SU-DHL-6 (cell line): ENCODE measurements at regions not wholly inside any gene's neighbourhood (a gene's known extent, or its start where the extent isn't known, plus 50 kb on each side); places are given as distances from the start of the nearest gene placed in this dataset.

Experiments used
- H2AFZ ChIP-seq: fragments of 200-600 bp; sonication (generic); 2 replicates; pipeline ENCODE4 v1.6.1; 2014; ENCODE audit warnings: low read depth, mild to moderate bottlenecking, moderate library complexity, mixed read lengths, antibody characterized with exemption, low read length; ENCODE audit not compliant: severe bottlenecking
- H3F3A ChIP-seq: fragments of 200-600 bp; shearing (Covaris generic); 2 replicates; pipeline ENCODE4 v1.6.0; 2016; ENCODE audit warnings: antibody characterized with exemption, mild to moderate bottlenecking; ENCODE audit not compliant: insufficient read depth
- H3K27ac ChIP-seq: fragments of 200-600 bp; sonication (generic); 2 replicates; pipeline ENCODE4 v1.5.1; 2016; ENCODE audit warnings: low read depth, mild to moderate bottlenecking, low read length, moderate library complexity, mixed read lengths
- H3K27me3 ChIP-seq: fragments of 200-600 bp; sonication (generic), shearing (Covaris generic); 2 replicates; pipeline ENCODE4 v1.6.0; 2014; ENCODE audit warnings: mild to moderate bottlenecking, low read length
- H3K36me3 ChIP-seq: fragments of 200-600 bp; sonication (generic); 2 replicates; pipeline ENCODE4 v1.6.1; 2014; ENCODE audit warnings: mild to moderate bottlenecking, low read length, mixed read lengths
- H3K4me2 ChIP-seq: fragments of 300-600, 200-600 bp; shearing (Covaris generic), sonication (generic); 2 replicates; pipeline ENCODE4 v1.6.0; 2014; ENCODE audit warnings: low read length, low read depth, mild to moderate bottlenecking; ENCODE audit not compliant: poor library complexity, severe bottlenecking
- H3K4me3 ChIP-seq: fragments of 200-600 bp; sonication (generic); 2 replicates; pipeline ENCODE4 v1.5.1; 2014; ENCODE audit warnings: antibody characterized with exemption, low read length, mild to moderate bottlenecking, mixed read lengths; ENCODE audit not compliant: insufficient read depth, poor library complexity, severe bottlenecking
- H3K79me2 ChIP-seq: fragments of 200-600 bp; sonication (generic); 2 replicates; pipeline ENCODE4 v1.6.1; 2014; ENCODE audit warnings: mild to moderate bottlenecking, low read length, moderate library complexity; ENCODE audit not compliant: insufficient read depth
- H3K9ac ChIP-seq: fragments of 200-600 bp; sonication (generic); 2 replicates; pipeline ENCODE4 v1.7.0; 2014; ENCODE audit warnings: mild to moderate bottlenecking, low read length
- H3K9me2 ChIP-seq: fragments of 200-600 bp; sonication (generic); replicated peaks from 2 replicates; pipeline ENCODE4 v1.6.1; 2014; ENCODE audit warnings: low read length; ENCODE audit not compliant: insufficient read depth
- H3K9me3 ChIP-seq: fragments of 200-600 bp; sonication (generic); 2 replicates; pipeline ENCODE4 v1.6.1; 2014; ENCODE audit warnings: low read length, mixed read lengths; ENCODE audit not compliant: insufficient read depth
- H4K20me1 ChIP-seq: fragments of 200-600 bp; sonication (generic); 2 replicates; pipeline ENCODE4 v1.6.1; 2014; ENCODE audit warnings: low read depth, mild to moderate bottlenecking, antibody characterized with exemption, low read length, moderate library complexity, mixed read lengths
- EZH2phosphoT487 ChIP-seq: fragments of 200-600 bp; sonication (generic), shearing (Covaris generic); conservative IDR thresholded peaks from 2 replicates; pipeline ENCODE4 v1.6.1; 2018; ENCODE audit warnings: mild to moderate bottlenecking, antibody characterized with exemption, low read length, moderate library complexity, mixed read lengths
- TF ChIP-seq, protein P1 (sequence below): fragments of 200-600 bp; sonication (generic); IDR thresholded peaks from one replicate; pipeline ENCODE4 v1.5.1; 2017; ENCODE audit warnings: antibody characterized with exemption, mild to moderate bottlenecking, low read length, moderate library complexity; ENCODE audit not compliant: insufficient read depth, poor library complexity, severe bottlenecking

DNA sequence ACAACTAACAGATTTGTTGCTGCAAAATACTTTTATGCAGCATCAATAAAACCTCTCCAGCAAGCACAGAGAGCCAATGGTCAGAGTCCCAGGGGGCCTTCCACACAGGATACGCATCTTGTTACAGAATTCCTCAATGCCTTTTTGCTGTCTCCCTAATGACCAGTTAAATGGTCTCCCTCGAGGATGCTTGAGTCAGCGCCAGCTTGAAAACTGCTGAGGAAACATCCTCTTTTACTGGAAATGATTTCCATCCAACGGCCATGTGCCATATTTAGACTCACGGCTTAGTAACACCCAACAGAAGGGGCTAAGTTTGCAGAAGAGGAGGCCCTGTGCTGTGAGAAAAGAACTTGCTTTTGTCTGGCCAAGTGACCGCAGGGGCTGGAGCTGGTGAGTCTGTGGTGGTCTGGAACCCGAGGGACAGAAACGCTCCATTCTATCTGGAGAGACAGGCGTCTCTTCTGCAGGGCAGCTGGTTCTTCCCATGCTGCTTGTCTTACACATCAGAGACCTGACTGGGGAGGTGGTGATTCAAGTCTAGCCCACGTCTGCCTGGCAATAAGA is 496.4 kb downstream of the SETD4 start:
- Histone ChIP-seq H2AFZ (no peak overlapping the region), H3K79me2 (no peaks in the 10 kb centered on the region), H3K4me3 (no peak overlapping the region), H3K36me3 (no peaks in the 10 kb centered on the region), H3F3A (no peaks in the 10 kb centered on the region), H3K27me3 (no peaks in the 10 kb centered on the region), H4K20me1 (no peaks in the 10 kb centered on the region), H3K9ac (no peak overlapping the region), H3K9me3 (no peaks in the 10 kb centered on the region), H3K4me2 (no peak overlapping the region), H3K27ac (no peak overlapping the region), H3K9me2 (no peaks in the 10 kb centered on the region)
- TF ChIP-seq, protein P1, sequence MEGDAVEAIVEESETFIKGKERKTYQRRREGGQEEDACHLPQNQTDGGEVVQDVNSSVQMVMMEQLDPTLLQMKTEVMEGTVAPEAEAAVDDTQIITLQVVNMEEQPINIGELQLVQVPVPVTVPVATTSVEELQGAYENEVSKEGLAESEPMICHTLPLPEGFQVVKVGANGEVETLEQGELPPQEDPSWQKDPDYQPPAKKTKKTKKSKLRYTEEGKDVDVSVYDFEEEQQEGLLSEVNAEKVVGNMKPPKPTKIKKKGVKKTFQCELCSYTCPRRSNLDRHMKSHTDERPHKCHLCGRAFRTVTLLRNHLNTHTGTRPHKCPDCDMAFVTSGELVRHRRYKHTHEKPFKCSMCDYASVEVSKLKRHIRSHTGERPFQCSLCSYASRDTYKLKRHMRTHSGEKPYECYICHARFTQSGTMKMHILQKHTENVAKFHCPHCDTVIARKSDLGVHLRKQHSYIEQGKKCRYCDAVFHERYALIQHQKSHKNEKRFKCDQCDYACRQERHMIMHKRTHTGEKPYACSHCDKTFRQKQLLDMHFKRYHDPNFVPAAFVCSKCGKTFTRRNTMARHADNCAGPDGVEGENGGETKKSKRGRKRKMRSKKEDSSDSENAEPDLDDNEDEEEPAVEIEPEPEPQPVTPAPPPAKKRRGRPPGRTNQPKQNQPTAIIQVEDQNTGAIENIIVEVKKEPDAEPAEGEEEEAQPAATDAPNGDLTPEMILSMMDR, result no peak
- no peak for TF ChIP-seq EZH2phosphoT487

DNA sequence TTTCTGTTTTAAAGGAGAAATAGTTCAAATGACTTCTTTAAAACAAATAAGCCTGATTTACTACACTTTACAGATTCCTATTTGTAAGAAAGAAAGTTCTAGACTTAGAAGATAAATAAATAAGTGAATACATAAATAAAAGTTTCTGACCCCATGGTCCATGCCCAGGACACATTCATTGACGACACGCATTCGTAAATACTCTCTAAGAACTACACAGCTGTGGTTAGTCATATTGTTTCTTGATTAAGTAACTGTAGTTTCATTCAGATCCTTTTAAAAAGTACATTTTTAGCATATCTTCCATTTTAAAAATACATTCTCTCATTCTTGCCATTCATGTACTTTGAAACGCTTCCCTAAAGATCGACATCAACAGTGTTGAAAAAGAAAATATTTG is 497.4 kb downstream of the SETD4 start:
- no peak overlapping the region for H3K9ac ChIP-seq
- H3K27ac ChIP-seq, result no peak overlapping the region
- no peaks in the 10 kb centered on the region for H3F3A ChIP-seq
- no peaks in the 10 kb centered on the region for H3K27me3 ChIP-seq
- H4K20me1 ChIP-seq, result no peaks in the 10 kb centered on the region
- H3K4me3 ChIP-seq, result no peak overlapping the region
- H3K4me2 ChIP-seq, result no peak overlapping the region
- H3K79me2 ChIP-seq, result no peaks in the 10 kb centered on the region
- no peaks in the 10 kb centered on the region for H3K9me3 ChIP-seq
- H2AFZ ChIP-seq, result no peak overlapping the region
- no peaks in the 10 kb centered on the region for H3K9me2 ChIP-seq
- H3K36me3 ChIP-seq, result no peaks in the 10 kb centered on the region
- TF ChIP-seq, protein P1, result no peak
- TF ChIP-seq EZH2phosphoT487, result no peak

DNA sequence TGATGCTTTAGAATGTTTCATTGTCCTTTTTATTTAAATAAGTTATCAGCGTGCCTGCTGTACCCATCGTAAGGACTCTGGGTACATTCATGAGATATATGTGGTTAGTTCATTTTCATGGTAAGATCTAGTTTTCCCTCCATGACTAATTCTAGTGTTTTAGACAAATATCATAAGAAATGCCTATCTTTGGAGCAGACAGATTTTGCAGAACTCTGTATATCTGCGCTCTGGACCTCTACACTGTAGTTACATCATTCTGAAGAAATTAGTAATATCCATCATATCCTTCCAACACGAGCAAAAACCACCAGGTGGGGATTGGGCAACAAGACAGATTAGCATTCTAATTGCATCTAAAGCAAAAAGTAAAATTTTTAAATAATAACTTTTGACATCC is 499.2 kb downstream of the SETD4 start:
- Histone ChIP-seq H3K36me3 (no peaks in the 10 kb centered on the region), H3K27ac (no peak overlapping the region)

More for the DNA sequence above, 499.2 kb downstream of the SETD4 start:
- Histone ChIP-seq H3K9ac (no peak overlapping the region), H3F3A (no peaks in the 10 kb centered on the region), H3K27me3 (no peaks in the 10 kb centered on the region), H2AFZ (no peak overlapping the region), H3K4me3 (no peak overlapping the region), H3K9me3 (no peaks in the 10 kb centered on the region), H4K20me1 (no peaks in the 10 kb centered on the region), H3K79me2 (no peaks in the 10 kb centered on the region), H3K4me2 (no peak overlapping the region), H3K9me2 (no peaks in the 10 kb centered on the region)
- no peak for TF ChIP-seq EZH2phosphoT487
- TF ChIP-seq, protein P1, result no peak
